Smooth muscle cell (in vitro differentiated cells): ENCODE measurements at regions not wholly inside any gene's neighbourhood (a gene's known extent, or its start where the extent isn't known, plus 50 kb on each side); places are given as distances from the start of the nearest gene placed in this dataset.

Experiments used
- DNase-seq: peaks from one replicate; lab custom pipeline; 2025; ENCODE audit not compliant: unreplicated experiment; lab: John Stamatoyannopoulos, UW
- H2AFZ ChIP-seq: fragments of 200-600 bp; sonication (generic); 2 replicates; pipeline ENCODE4 v1.6.0; 2016; ENCODE audit warnings: antibody characterized with exemption, low read depth, mild to moderate bottlenecking
- H3F3A ChIP-seq: fragments of 200-600 bp; sonication (generic); 2 replicates; pipeline ENCODE4 v1.6.0; 2017; ENCODE audit warnings: antibody characterized with exemption, low read depth
- H3K27ac ChIP-seq: fragments of 200-600 bp; sonication (generic); 2 replicates; pipeline ENCODE4 v1.5.1; 2016; ENCODE audit warnings: low read depth, mild to moderate bottlenecking
- H3K27me3 ChIP-seq: fragments of 200-600 bp; sonication (generic); 2 replicates; pipeline ENCODE4 v1.6.1; 2016; ENCODE audit warnings: low read depth, mild to moderate bottlenecking
- H3K36me3 ChIP-seq: fragments of 200-600 bp; sonication (generic); 2 replicates; pipeline ENCODE4 v1.5.1; 2016; ENCODE audit warnings: low read depth
- H3K4me1 ChIP-seq: fragments of 200-600 bp; sonication (generic); 2 replicates; pipeline ENCODE4 v1.5.1; 2016; ENCODE audit warnings: low read depth
- H3K4me2 ChIP-seq: fragments of 200-600 bp; sonication (generic); 2 replicates; pipeline ENCODE4 v1.6.0; 2016; ENCODE audit warnings: mild to moderate bottlenecking
- H3K4me3 ChIP-seq: fragments of 200-600 bp; sonication (generic); 2 replicates; pipeline ENCODE4 v1.5.1; 2016; ENCODE audit warnings: mild to moderate bottlenecking
- H3K79me2 ChIP-seq: fragments of 200-600 bp; sonication (generic); 2 replicates; pipeline ENCODE4 v1.6.0; 2016; ENCODE audit warnings: low read depth, mild to moderate bottlenecking
- H3K9ac ChIP-seq: fragments of 200-600 bp; sonication (generic); 2 replicates; pipeline ENCODE4 v1.6.0; 2016; ENCODE audit warnings: low read depth
- H3K9me3 ChIP-seq: fragments of 200-600 bp; sonication (generic); replicated peaks from 2 replicates; pipeline ENCODE4 v1.5.1; 2016; ENCODE audit warnings: low read depth
- H4K20me1 ChIP-seq: fragments of 200-600 bp; sonication (generic); 2 replicates; pipeline ENCODE4 v1.6.0; 2016; ENCODE audit warnings: low read depth
- CTCF ChIP-seq: fragments of 200-600 bp; sonication (generic); IDR thresholded peaks from 2 replicates; pipeline ENCODE4 v1.5.1; 2017; ENCODE audit warnings: borderline replicate concordance, mild to moderate bottlenecking, antibody characterized with exemption; ENCODE audit not compliant: insufficient read depth, poor library complexity, severe bottlenecking
- WGBS: methylation state at CpG from one replicate; pipeline ENCODE4 v1.1.7; 2016; ENCODE audit warnings: low lambda C conversion rate; 5-methylcytosine and 5-hydroxymethylcytosine counted together

- Histone ChIP-seq H3K4me2 (peak overlapping the region; percentile 4), H3K4me1 (no peaks in the 10 kb centered on the region), H3K27me3 (no peaks in the 10 kb centered on the region), H3K36me3 (no peaks in the 10 kb centered on the region), H3K9ac (no peak overlapping the region), H3F3A (no peaks in the 10 kb centered on the region), H4K20me1 (no peaks in the 10 kb centered on the region), H2AFZ (no peak overlapping the region), H3K79me2 (no peaks in the 10 kb centered on the region), H3K4me3 (no peak overlapping the region), H3K27ac (peak overlapping the region; percentile 9), H3K9me3 (no peaks in the 10 kb centered on the region)
- 93% methylated on average over 2 of the region's 2 CpGs for WGBS
- no peak for DNase-seq
- TF ChIP-seq CTCF, result no peak
These were observed 510.5 kb upstream of the AGA start for GRCh38 chr4:177952723-177953122.

GRCh38 chr4:177957596-177958360, 515.5 kb upstream of the AGA start:
- H3K9ac ChIP-seq, result no peak overlapping the region
- H3K79me2 ChIP-seq, result no peaks in the 10 kb centered on the region
- H3K9me3 ChIP-seq, result no peaks in the 10 kb centered on the region
- no peaks in the 10 kb centered on the region for H3K27me3 ChIP-seq
- no peak overlapping the region for H2AFZ ChIP-seq
- H3K4me2 ChIP-seq, result no peak overlapping the region
- no peaks in the 10 kb centered on the region for H3K4me1 ChIP-seq
- DNase-seq, result no peak
- H3K36me3 ChIP-seq, result no peaks in the 10 kb centered on the region
- H3K27ac ChIP-seq, result no peak overlapping the region
- no peak for TF ChIP-seq CTCF
- no peak overlapping the region for H3K4me3 ChIP-seq
- H4K20me1 ChIP-seq, result no peaks in the 10 kb centered on the region
- H3F3A ChIP-seq, result no peaks in the 10 kb centered on the region
- WGBS, result 89% methylated on average over 5 of the region's 5 CpGs

- WGBS, result 95% methylated on average over 2 of the region's 2 CpGs
- no peak for DNase-seq
- Histone ChIP-seq H3K27me3 (no peaks in the 10 kb centered on the region), H3K9ac (no peak overlapping the region), H3K4me3 (no peak overlapping the region), H2AFZ (no peak overlapping the region), H3K36me3 (no peaks in the 10 kb centered on the region), H3K27ac (no peak overlapping the region), H3F3A (no peaks in the 10 kb centered on the region), H3K4me2 (no peak overlapping the region), H3K4me1 (no peaks in the 10 kb centered on the region), H4K20me1 (no peaks in the 10 kb centered on the region), H3K79me2 (no peaks in the 10 kb centered on the region), H3K9me3 (no peaks in the 10 kb centered on the region)
- no peak for TF ChIP-seq CTCF
These were observed 518.3 kb upstream of the AGA start for GRCh38 chr4:177960566-177960965.
